Testis (tissue), 2 donors: ENCODE measurements at regions not wholly inside any gene's neighbourhood (a gene's known extent, or its start where the extent isn't known, plus 50 kb on each side); places are given as distances from the start of the nearest gene placed in this dataset.
"Not testable (repeated sequence)": the region's sequence is repeated elsewhere in the genome, so short reads cannot be mapped to it uniquely, and the experiment has no call there.

Experiments
- CTCF ChIP-seq, 3 experiments: fragments of 450-650 bp in 2 of 3; fragments of 200-600 bp in 1 of 3; sonication (generic) in 1 of 3; IDR thresholded peaks; one replicate each; pipeline ENCODE4 v1.5.1; 2016 to 2019; ENCODE audit warnings: antibody characterized with exemption in 3 of 3, mild to moderate bottlenecking in 2 of 3, moderate library complexity in 1 of 3
- POLR2A ChIP-seq: fragments of 450-650 bp; IDR thresholded peaks from one replicate; pipeline ENCODE4 v1.6.1; 2017; ENCODE audit warnings: antibody characterized with exemption, mild to moderate bottlenecking, moderate library complexity

- TF ChIP-seq CTCF (IDR thresholded peaks at IDR 0.05); POLR2A: not testable (repeated sequence)
These were observed 307.9 kb upstream of the PLGLB1 start for GRCh38 chr2:87329529-87329928.
